RWPE2 (cell line): ENCODE measurements at regions not wholly inside any gene's neighbourhood (a gene's known extent, or its start where the extent isn't known, plus 50 kb on each side); places are given as distances from the start of the nearest gene placed in this dataset.

Experiments used
- ATAC-seq: fragments of 200-7000 bp; cut with Tn5 transposase; 3 replicates; pipeline ENCODE4 v1.9.1; 2021; ENCODE audit warnings: low read depth
- DNase-seq: peaks from one replicate; pipeline ENCODE4 v3.0.0-alpha.2; 2020; ENCODE audit warnings: low spot score
- H3K27ac ChIP-seq: fragments of 450-650 bp; 2 replicates; pipeline ENCODE4 v1.5.1; 2017; ENCODE audit warnings: mild to moderate bottlenecking; ENCODE audit not compliant: poor library complexity, severe bottlenecking
- H3K27me3 ChIP-seq: fragments of 250-450 bp; sonication (Bioruptor Pico); 2 replicates; pipeline ENCODE4 v1.5.1; 2021; ENCODE audit warnings: mild to moderate bottlenecking, moderate library complexity; ENCODE audit not compliant: insufficient read depth, poor library complexity, severe bottlenecking
- H3K36me3 ChIP-seq: fragments of 250-450 bp; sonication (Bioruptor Pico); 2 replicates; pipeline ENCODE4 v1.5.1; 2020; ENCODE audit warnings: low read depth, mild to moderate bottlenecking, moderate library complexity
- H3K4me1 ChIP-seq: fragments of 250-450 bp; sonication (Bioruptor Pico); 2 replicates; pipeline ENCODE4 v1.5.1; 2021; ENCODE audit warnings: mild to moderate bottlenecking, moderate library complexity; ENCODE audit not compliant: insufficient read depth, poor library complexity, severe bottlenecking
- H3K4me3 ChIP-seq: fragments of 250-450 bp; sonication (Bioruptor Pico); 2 replicates; pipeline ENCODE4 v1.5.1; 2021; ENCODE audit warnings: mild to moderate bottlenecking, moderate library complexity; ENCODE audit not compliant: severe bottlenecking
- H3K9me3 ChIP-seq: fragments of 250-450 bp; sonication (Bioruptor Pico); 2 replicates; pipeline ENCODE4 v1.5.1; 2021; ENCODE audit warnings: mild to moderate bottlenecking, moderate library complexity; ENCODE audit not compliant: severe bottlenecking
- CTCF ChIP-seq: fragments of 450-650 bp; IDR thresholded peaks from one replicate; pipeline ENCODE4 v1.5.1; 2017; ENCODE audit warnings: mild to moderate bottlenecking, moderate library complexity; ENCODE audit not compliant: poor library complexity, severe bottlenecking

GRCh38 chr5:126100767-126101166 is 322.4 kb upstream of the GRAMD2B start:
- H3K9me3 ChIP-seq: no peaks in the 10 kb centered on the region
- ATAC-seq: no peak
- H3K27ac ChIP-seq: no peak overlapping the region
- H3K36me3 ChIP-seq: no peaks in the 10 kb centered on the region
- no peaks in the 10 kb centered on the region for H3K27me3 ChIP-seq
- no peak for DNase-seq
- TF ChIP-seq CTCF: peak; percentile 43
- peaks cover 7% of the 10 kb centered on the region for H3K4me1 ChIP-seq
- no peak overlapping the region for H3K4me3 ChIP-seq

GRCh38 chr5:126101901-126102300 is 321.3 kb upstream of the GRAMD2B start:
- H3K36me3 ChIP-seq: no peaks in the 10 kb centered on the region
- no peak for ATAC-seq
- H3K9me3 ChIP-seq: no peaks in the 10 kb centered on the region
- H3K4me3 ChIP-seq: no peak overlapping the region
- no peak for DNase-seq
- no peak for TF ChIP-seq CTCF
- H3K4me1 ChIP-seq: peaks cover 12% of the 10 kb centered on the region
- H3K27me3 ChIP-seq: no peaks in the 10 kb centered on the region
- H3K27ac ChIP-seq: no peak overlapping the region

GRCh38 chr5:126103050-126103449 is 320.2 kb upstream of the GRAMD2B start:
- Histone ChIP-seq H3K27me3 (no peaks in the 10 kb centered on the region), H3K4me3 (no peak overlapping the region), H3K27ac (no peak overlapping the region), H3K36me3 (no peaks in the 10 kb centered on the region), H3K9me3 (no peaks in the 10 kb centered on the region), H3K4me1 (peaks cover 12% of the 10 kb centered on the region)
- TF ChIP-seq CTCF: no peak
- DNase-seq (no peak), ATAC-seq (no peak)

GRCh38 chr5:126103868-126104267 is 319.3 kb upstream of the GRAMD2B start:
- Histone ChIP-seq H3K9me3 (no peaks in the 10 kb centered on the region), H3K27ac (no peak overlapping the region), H3K27me3 (no peaks in the 10 kb centered on the region), H3K4me1 (peaks cover 20% of the 10 kb centered on the region), H3K36me3 (no peaks in the 10 kb centered on the region), H3K4me3 (no peak overlapping the region)
- no peak for DNase-seq
- TF ChIP-seq CTCF: no peak
- no peak for ATAC-seq

- H3K27me3 ChIP-seq: no peaks in the 10 kb centered on the region
- peaks cover 21% of the 10 kb centered on the region for H3K4me1 ChIP-seq
- TF ChIP-seq CTCF: no peak
- DNase-seq: no peak
- no peak overlapping the region for H3K4me3 ChIP-seq
- ATAC-seq: no peak
- H3K27ac ChIP-seq: no peak overlapping the region
- no peaks in the 10 kb centered on the region for H3K9me3 ChIP-seq
- H3K36me3 ChIP-seq: no peaks in the 10 kb centered on the region
Measured at GRCh38 chr5:126104341-126104740, 318.9 kb upstream of the GRAMD2B start.
